Cardiac muscle cell (in vitro differentiated cells and primary cell): ENCODE measurements at regions not wholly inside any gene's neighbourhood (a gene's known extent, or its start where the extent isn't known, plus 50 kb on each side); places are given as distances from the start of the nearest gene placed in this dataset.
A peak's percentile ranks its signal among the peaks of the same experiment; 100 is the strongest.

Experiments used
- DNase-seq, 2 donors: peaks; one replicate each; pipeline versions ENCODE4 v3.0.0 to v3.0.0-alpha.2; 2010 to 2017; ENCODE audit warnings: low read depth in 1 of 2, low spot score in 1 of 2
- H3K27ac ChIP-seq: fragments of 200-600 bp; sonication (generic); 2 replicates; pipeline ENCODE4 v1.5.1; 2016
- H3K27me3 ChIP-seq: fragments of 200-600 bp; sonication (generic); 2 replicates; pipeline ENCODE4 v1.6.0; 2016; ENCODE audit warnings: control low read depth
- H3K36me3 ChIP-seq: fragments of 200-600 bp; sonication (generic); 2 replicates; pipeline ENCODE4 v1.5.1; 2016; ENCODE audit warnings: control low read depth
- H3K4me1 ChIP-seq: fragments of 200-600 bp; sonication (generic); 2 replicates; pipeline ENCODE4 v1.8.1; 2017; ENCODE audit warnings: low read depth, mild to moderate bottlenecking, mixed run types
- H3K4me3 ChIP-seq: fragments of 200-600 bp; sonication (generic); 2 replicates; pipeline ENCODE4 v1.5.1; 2016; ENCODE audit warnings: mild to moderate bottlenecking
- H3K9me3 ChIP-seq: fragments of 200-600 bp; sonication (generic); 2 replicates; pipeline ENCODE4 v1.5.1; 2017; ENCODE audit warnings: low read depth, mild to moderate bottlenecking, control low read depth
- CTCF ChIP-seq: IDR thresholded peaks from 2 replicates; pipeline ENCODE4 v1.5.1; 2012; ENCODE audit warnings: low read depth, mild to moderate bottlenecking, low read length

- H3K27ac ChIP-seq = no peak overlapping the region
- peaks cover 4% of the 10 kb centered on the region for H3K4me1 ChIP-seq
- H3K9me3 ChIP-seq = no peaks in the 10 kb centered on the region
- TF ChIP-seq CTCF = no peak
- H3K4me3 ChIP-seq = no peak overlapping the region
- H3K27me3 ChIP-seq = no peaks in the 10 kb centered on the region
- H3K36me3 ChIP-seq = no peaks in the 10 kb centered on the region
- DNase-seq = peak in 1 of 2 donors; percentile 13
Measured at GRCh38 chr4:141899541-141899940, 263.2 kb downstream of the IL15 start.

- H3K9me3 ChIP-seq = no peaks in the 10 kb centered on the region
- H3K4me3 ChIP-seq = no peak overlapping the region
- DNase-seq = no peak
- TF ChIP-seq CTCF = no peak
- no peaks in the 10 kb centered on the region for H3K36me3 ChIP-seq
- H3K4me1 ChIP-seq = peaks cover 4% of the 10 kb centered on the region
- H3K27me3 ChIP-seq = no peaks in the 10 kb centered on the region
- H3K27ac ChIP-seq = no peak overlapping the region
Measured at GRCh38 chr4:141900856-141901255, 264.5 kb downstream of the IL15 start.

GRCh38 chr4:141905751-141906150, 269.4 kb downstream of the IL15 start:
- H3K9me3 ChIP-seq = no peaks in the 10 kb centered on the region
- no peak overlapping the region for H3K4me3 ChIP-seq
- peaks cover 4% of the 10 kb centered on the region for H3K4me1 ChIP-seq
- no peak overlapping the region for H3K27ac ChIP-seq
- no peaks in the 10 kb centered on the region for H3K27me3 ChIP-seq
- peak in 1 of 2 donors; percentile 49 for DNase-seq
- no peak for TF ChIP-seq CTCF
- no peaks in the 10 kb centered on the region for H3K36me3 ChIP-seq

- Histone ChIP-seq H3K27ac (no peak overlapping the region), H3K4me3 (no peak overlapping the region), H3K4me1 (peaks cover 24% of the 10 kb centered on the region), H3K9me3 (no peaks in the 10 kb centered on the region), H3K27me3 (no peaks in the 10 kb centered on the region), H3K36me3 (no peaks in the 10 kb centered on the region)
- no peak for TF ChIP-seq CTCF
- DNase-seq = no peak
Measured at GRCh38 chr4:141909541-141909940, 273.2 kb downstream of the IL15 start.

- Histone ChIP-seq H3K27me3 (no peaks in the 10 kb centered on the region), H3K36me3 (no peaks in the 10 kb centered on the region), H3K9me3 (no peaks in the 10 kb centered on the region), H3K4me1 (peaks cover 25% of the 10 kb centered on the region), H3K27ac (peak overlapping the region; percentile 61), H3K4me3 (no peak overlapping the region)
- no peak for TF ChIP-seq CTCF
- DNase-seq = peak; percentile 50 to 83
Measured at GRCh38 chr4:141912831-141913230, 276.4 kb downstream of the IL15 start.

- peak overlapping the region; percentile 61 for H3K27ac ChIP-seq
- no peak for TF ChIP-seq CTCF
- no peaks in the 10 kb centered on the region for H3K27me3 ChIP-seq
- no peaks in the 10 kb centered on the region for H3K9me3 ChIP-seq
- DNase-seq = peak; percentile 23 to 36
- no peaks in the 10 kb centered on the region for H3K36me3 ChIP-seq
- no peak overlapping the region for H3K4me3 ChIP-seq
- peaks cover 25% of the 10 kb centered on the region for H3K4me1 ChIP-seq
Measured at GRCh38 chr4:141913928-141914327, 277.5 kb downstream of the IL15 start.
